H9 (cell line): ENCODE measurements at regions not wholly inside any gene's neighbourhood (a gene's known extent, or its start where the extent isn't known, plus 50 kb on each side); places are given as distances from the start of the nearest gene placed in this dataset.

Experiments used
- DNase-seq: peaks from one replicate; pipeline ENCODE4 v3.0.0-alpha.2; 2017
- H2AFZ ChIP-seq: one replicate; pipeline ENCODE4 v1.6.1; 2013; ENCODE audit warnings: mild to moderate bottlenecking, low read length, control low read depth, moderate library complexity
- H2AK5ac ChIP-seq: 2 replicates; pipeline ENCODE4 v1.6.1; 2013; ENCODE audit warnings: low read length, control low read depth, mixed read lengths; ENCODE audit not compliant: insufficient read length
- H2BK120ac ChIP-seq: one replicate; pipeline ENCODE4 v1.6.1; 2013; ENCODE audit warnings: low read depth, mild to moderate bottlenecking, low read length, control low read depth, inconsistent platforms; ENCODE audit not compliant: poor library complexity, severe bottlenecking
- H2BK12ac ChIP-seq: 2 replicates; pipeline ENCODE4 v1.6.1; 2013; ENCODE audit warnings: low read length, control low read depth, mixed read lengths, low read depth; ENCODE audit not compliant: insufficient read length
- H2BK15ac ChIP-seq: 2 replicates; pipeline ENCODE4 v1.6.1; 2013; ENCODE audit warnings: low read depth, low read length, control low read depth
- H2BK20ac ChIP-seq: one replicate; pipeline ENCODE4 v1.6.1; 2013; ENCODE audit warnings: low read depth, mild to moderate bottlenecking, low read length, control low read depth, inconsistent platforms; ENCODE audit not compliant: poor library complexity, severe bottlenecking
- H2BK5ac ChIP-seq: 2 replicates; pipeline ENCODE4 v1.6.1; 2013; ENCODE audit warnings: low read length, control low read depth, mixed read lengths; ENCODE audit not compliant: insufficient read length
- H3K14ac ChIP-seq: 2 replicates; pipeline ENCODE4 v1.6.1; 2013; ENCODE audit warnings: low read length, control low read depth; ENCODE audit not compliant: insufficient read depth
- H3K18ac ChIP-seq: 2 replicates; pipeline ENCODE4 v1.6.1; 2013; ENCODE audit warnings: low read depth, mild to moderate bottlenecking, mixed read lengths, low read length, control low read depth; ENCODE audit not compliant: insufficient read length
- H3K23ac ChIP-seq: 2 replicates; pipeline ENCODE4 v1.6.1; 2013; ENCODE audit warnings: low read length, control low read depth, mixed read lengths, low read depth; ENCODE audit not compliant: insufficient read length
- H3K23me2 ChIP-seq: 2 replicates; pipeline ENCODE4 v1.6.1; 2013; ENCODE audit warnings: low read depth, mild to moderate bottlenecking, mixed read lengths, low read length, control low read depth; ENCODE audit not compliant: insufficient read length, poor library complexity, severe bottlenecking
- H3K27ac ChIP-seq: 2 replicates; pipeline ENCODE4 v1.5.1; 2013; ENCODE audit warnings: low read length, control low read depth, mixed read lengths, low read depth; ENCODE audit not compliant: insufficient read length
- H3K27me3 ChIP-seq: 2 replicates; pipeline ENCODE4 v1.6.1; 2013; ENCODE audit warnings: low read length, control low read depth, inconsistent platforms; ENCODE audit not compliant: insufficient read depth
- H3K4ac ChIP-seq: 2 replicates; pipeline ENCODE4 v1.6.1; 2013; ENCODE audit warnings: low read depth, mild to moderate bottlenecking, control low read depth, inconsistent platforms, low read length, moderate library complexity
- H3K4me1 ChIP-seq: 2 replicates; pipeline ENCODE4 v1.6.1; 2013; ENCODE audit warnings: low read length, control low read depth, inconsistent platforms; ENCODE audit not compliant: insufficient read depth
- H3K4me2 ChIP-seq: 2 replicates; pipeline ENCODE4 v1.6.1; 2013; ENCODE audit warnings: low read length, control low read depth, mixed read lengths; ENCODE audit not compliant: insufficient read length, insufficient read depth
- H3K56ac ChIP-seq: 2 replicates; pipeline ENCODE4 v1.6.1; 2013; ENCODE audit warnings: low read depth, mild to moderate bottlenecking, mixed read lengths, low read length, control low read depth; ENCODE audit not compliant: insufficient read length
- H3K79me1 ChIP-seq: 2 replicates; pipeline ENCODE4 v1.6.1; 2013; ENCODE audit warnings: low read depth, mild to moderate bottlenecking, moderate library complexity, low read length, control low read depth, inconsistent platforms; ENCODE audit not compliant: insufficient read depth, poor library complexity, severe bottlenecking
- H3K79me2 ChIP-seq: 2 replicates; pipeline ENCODE4 v1.6.1; 2013; ENCODE audit warnings: low read length, control low read depth, inconsistent platforms; ENCODE audit not compliant: insufficient read depth
- H3K9ac ChIP-seq: 2 replicates; pipeline ENCODE4 v1.6.1; 2013; ENCODE audit warnings: low read length, control low read depth, mixed read lengths; ENCODE audit not compliant: insufficient read length; ENCODE audit errors: extremely low read depth
- H3K9me3 ChIP-seq: one replicate; pipeline ENCODE4 v1.6.1; 2013; ENCODE audit warnings: low read depth, low read length, inconsistent platforms; ENCODE audit not compliant: control insufficient read depth
- H3T11ph ChIP-seq: one replicate; pipeline ENCODE4 v1.6.1; 2013; ENCODE audit warnings: mild to moderate bottlenecking, low read length, control low read depth, inconsistent platforms
- H4K20me1 ChIP-seq: one replicate; pipeline ENCODE4 v1.6.1; 2013; ENCODE audit not compliant: control insufficient read depth, insufficient read length, insufficient read depth
- H4K5ac ChIP-seq: 2 replicates; pipeline ENCODE4 v1.6.1; 2013; ENCODE audit warnings: low read depth, mild to moderate bottlenecking, mixed read lengths, low read length, control low read depth; ENCODE audit not compliant: insufficient read length
- H4K8ac ChIP-seq: replicated peaks from 2 replicates; pipeline ENCODE4 v1.6.1; 2013; ENCODE audit warnings: low read length, control low read depth, mixed read lengths, low read depth; ENCODE audit not compliant: insufficient read length
- H4K91ac ChIP-seq: 2 replicates; pipeline ENCODE4 v1.6.1; 2013; ENCODE audit warnings: low read depth, mild to moderate bottlenecking, moderate library complexity, mixed read lengths, low read length, control low read depth; ENCODE audit not compliant: insufficient read length
- H3K27ac Mint-ChIP-seq, 3 experiments: 2 replicates in 2 of 3; 3 replicates in 1 of 3; pipeline ENCODE4 v1.8.0; 2020 to 2021; ENCODE audit warnings: mixed read lengths in 3 of 3, mild to moderate bottlenecking in 1 of 3, moderate library complexity in 1 of 3
- H3K27me3 Mint-ChIP-seq: 2 replicates; pipeline ENCODE4 v1.8.0; 2021; ENCODE audit warnings: low read depth, mild to moderate bottlenecking, moderate library complexity, mixed read lengths
- H3K36me3 Mint-ChIP-seq, 3 experiments: 2 replicates in 2 of 3; 3 replicates in 1 of 3; pipeline ENCODE4 v1.8.0; 2020 to 2021; ENCODE audit warnings: low read depth in 3 of 3, mixed read lengths in 3 of 3; ENCODE audit not compliant: insufficient read depth in 1 of 3
- H3K4me1 Mint-ChIP-seq, 2 experiments: 2 replicates each; pipeline ENCODE4 v1.8.0; 2020; ENCODE audit warnings: mixed read lengths in 2 of 2
- H3K4me3 Mint-ChIP-seq, 2 experiments: 2 replicates in 1 of 2; 3 replicates in 1 of 2; pipeline ENCODE4 v1.8.0; 2020 to 2021; ENCODE audit warnings: mild to moderate bottlenecking in 2 of 2, mixed read lengths in 2 of 2, moderate library complexity in 1 of 2
- H3K9me3 Mint-ChIP-seq, 2 experiments: 2 replicates in 1 of 2; 3 replicates in 1 of 2; pipeline ENCODE4 v1.8.0; 2020; ENCODE audit warnings: mild to moderate bottlenecking in 2 of 2, mixed read lengths in 2 of 2, moderate library complexity in 1 of 2
- WGBS: extraction: QIAGEN DNeasy Blood & Tissue Kit; methylation state at CpG from one replicate; pipeline ENCODE4 v1.1.7; 2013; ENCODE audit warnings: missing lambda C conversion rate, low lambda C conversion rate, mixed read lengths; ENCODE audit not compliant: insufficient read length; ENCODE audit errors: extremely low coverage; 5-methylcytosine and 5-hydroxymethylcytosine counted together
- TF ChIP-seq, protein P1 (sequence below): fragments of 200-600 bp; sonication (generic); conservative IDR thresholded peaks from 3 replicates; pipeline ENCODE4 v1.8.0; 2021; ENCODE audit warnings: antibody characterized with exemption, mild to moderate bottlenecking

DNA sequence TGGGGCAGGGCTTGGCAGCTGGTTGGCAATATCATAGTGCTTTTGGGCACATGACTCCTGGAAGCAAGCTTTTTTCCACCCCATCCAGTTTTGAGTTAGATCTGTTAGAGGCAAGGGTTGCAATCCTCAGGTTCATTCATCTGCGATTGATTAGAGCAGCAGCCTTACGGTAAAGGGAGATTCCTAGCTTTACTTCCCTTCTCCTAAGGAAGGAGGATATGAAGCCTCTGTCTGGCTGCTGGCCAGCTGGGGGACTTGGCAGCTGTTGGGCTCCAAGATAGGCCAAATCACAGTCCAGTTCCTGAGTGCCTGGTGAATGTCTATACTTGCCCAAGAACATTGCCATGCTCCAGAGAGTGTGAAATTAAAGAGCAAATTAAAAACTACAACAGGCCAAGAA lies 113.4 kb upstream of the CCNH start:
- no peak overlapping the region for H3K56ac ChIP-seq
- no peak overlapping the region for H4K8ac ChIP-seq
- H2BK120ac ChIP-seq, result no peak overlapping the region
- no peak overlapping the region for H2BK20ac ChIP-seq
- H3K9me3 ChIP-seq, result no peaks in the 10 kb centered on the region
- no peaks in the 10 kb centered on the region for H3K79me2 ChIP-seq
- no peaks in the 10 kb centered on the region for H3K23me2 ChIP-seq
- no peak overlapping the region for H2BK15ac ChIP-seq
- H2BK5ac ChIP-seq, result no peak overlapping the region
- H3T11ph ChIP-seq, result no peak overlapping the region
- no peak overlapping the region for H3K23ac ChIP-seq
- H2BK12ac ChIP-seq, result no peak overlapping the region
- no peak for DNase-seq
- H3K9ac ChIP-seq, result no peak overlapping the region
- no peak overlapping the region for H3K18ac ChIP-seq
- no peaks in the 10 kb centered on the region for H3K9me3 Mint-ChIP-seq
- H3K79me1 ChIP-seq, result no peaks in the 10 kb centered on the region
- no peak overlapping the region for H4K91ac ChIP-seq
- 0 out of 4 replicates have a peak, but pooled peaks cover 0 to 2% of the 10 kb centered on the region in 2 experiments for H3K4me1 Mint-ChIP-seq
- peaks cover 1% of the 10 kb centered on the region; the same call in 1 of the 2 replicates for H3K27me3 Mint-ChIP-seq
- WGBS, result no CpG with 5 or more reads among the region's 2 CpGs
- no peak overlapping the region for H3K4ac ChIP-seq
- H3K27ac Mint-ChIP-seq, result no peak overlapping the region
- H3K27ac ChIP-seq, result no peak overlapping the region
- H4K5ac ChIP-seq, result no peak overlapping the region
- H4K20me1 ChIP-seq, result no peaks in the 10 kb centered on the region
- H3K4me3 Mint-ChIP-seq, result no peak overlapping the region
- H2AFZ ChIP-seq, result no peak overlapping the region
- H2AK5ac ChIP-seq, result no peak overlapping the region
- no peaks in the 10 kb centered on the region for H3K4me1 ChIP-seq
- H3K27me3 ChIP-seq, result no peaks in the 10 kb centered on the region
- no peak overlapping the region for H3K4me2 ChIP-seq
- TF ChIP-seq, protein P1, sequence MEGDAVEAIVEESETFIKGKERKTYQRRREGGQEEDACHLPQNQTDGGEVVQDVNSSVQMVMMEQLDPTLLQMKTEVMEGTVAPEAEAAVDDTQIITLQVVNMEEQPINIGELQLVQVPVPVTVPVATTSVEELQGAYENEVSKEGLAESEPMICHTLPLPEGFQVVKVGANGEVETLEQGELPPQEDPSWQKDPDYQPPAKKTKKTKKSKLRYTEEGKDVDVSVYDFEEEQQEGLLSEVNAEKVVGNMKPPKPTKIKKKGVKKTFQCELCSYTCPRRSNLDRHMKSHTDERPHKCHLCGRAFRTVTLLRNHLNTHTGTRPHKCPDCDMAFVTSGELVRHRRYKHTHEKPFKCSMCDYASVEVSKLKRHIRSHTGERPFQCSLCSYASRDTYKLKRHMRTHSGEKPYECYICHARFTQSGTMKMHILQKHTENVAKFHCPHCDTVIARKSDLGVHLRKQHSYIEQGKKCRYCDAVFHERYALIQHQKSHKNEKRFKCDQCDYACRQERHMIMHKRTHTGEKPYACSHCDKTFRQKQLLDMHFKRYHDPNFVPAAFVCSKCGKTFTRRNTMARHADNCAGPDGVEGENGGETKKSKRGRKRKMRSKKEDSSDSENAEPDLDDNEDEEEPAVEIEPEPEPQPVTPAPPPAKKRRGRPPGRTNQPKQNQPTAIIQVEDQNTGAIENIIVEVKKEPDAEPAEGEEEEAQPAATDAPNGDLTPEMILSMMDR, result no peak
- H3K36me3 Mint-ChIP-seq, result no peaks in the 10 kb centered on the region
- H3K14ac ChIP-seq, result no peak overlapping the region
